ENCODE measurements at regions not wholly inside any gene's neighbourhood (a gene's known extent, or its start where the extent isn't known, plus 50 kb on each side); places are given as distances from the start of the nearest gene placed in this dataset.
"Not testable (repeated sequence)": the region's sequence is repeated elsewhere in the genome, so short reads cannot be mapped to it uniquely, and the experiment has no call there.

GRCh38 chr4:184335520-184335919 lies 117.8 kb upstream of the ENPP6 start:
- in situ Hi-C loops (cut with HindIII; ENCODE audit: low sequenced_read_pairs), result no loop called here

GRCh38 chr4:184333446-184333845 lies 115.8 kb upstream of the ENPP6 start:
- in situ Hi-C loops (cut with HindIII; ENCODE audit: low sequenced_read_pairs); DNase-seq (ENCODE audit: low spot score): not testable (repeated sequence)

More at GRCh38 chr4:184335520-184335919, 117.8 kb upstream of the ENPP6 start:
- DNase-seq (ENCODE audit: low spot score), result no peak

GRCh38 chr4:184331268-184331995 lies 113.8 kb upstream of the ENPP6 start:
- in situ Hi-C loops (cut with HindIII; ENCODE audit: low sequenced_read_pairs), result no loop called here
- no peak for DNase-seq (ENCODE audit: low spot score)

GRCh38 chr4:184330517-184331094 lies 112.9 kb upstream of the ENPP6 start:
- DNase-seq (ENCODE audit: low spot score); in situ Hi-C loops (cut with HindIII; ENCODE audit: low sequenced_read_pairs): not testable (repeated sequence)

- in situ Hi-C loops (cut with HindIII; ENCODE audit: low sequenced_read_pairs), result no loop called here
- DNase-seq (ENCODE audit: low spot score), result peak; percentile 19
These were observed 112.2 kb upstream of the ENPP6 start for GRCh38 chr4:184329659-184330400.

- in situ Hi-C loops (cut with HindIII; ENCODE audit: low sequenced_read_pairs), result no loop called here
These were observed 111.6 kb upstream of the ENPP6 start for GRCh38 chr4:184329235-184329634.

GRCh38 chr4:184328022-184328736 lies 110.5 kb upstream of the ENPP6 start:
- in situ Hi-C loops (cut with HindIII; ENCODE audit: low sequenced_read_pairs), result no loop called here
- DNase-seq (ENCODE audit: low spot score), result no peak

More at GRCh38 chr4:184329235-184329634, 111.6 kb upstream of the ENPP6 start:
- DNase-seq (ENCODE audit: low spot score), result no peak

- in situ Hi-C loops (cut with HindIII; ENCODE audit: low sequenced_read_pairs), result no loop called here
These were observed 107.3 kb upstream of the ENPP6 start for GRCh38 chr4:184324939-184325477.

GRCh38 chr4:184322328-184323025 lies 104.8 kb upstream of the ENPP6 start:
- DNase-seq (ENCODE audit: low spot score), result no peak
- in situ Hi-C loops (cut with HindIII; ENCODE audit: low sequenced_read_pairs), result no loop called here

More at GRCh38 chr4:184324939-184325477, 107.3 kb upstream of the ENPP6 start:
- DNase-seq (ENCODE audit: low spot score), result no peak

- no peak for DNase-seq (ENCODE audit: low spot score)
- in situ Hi-C loops (cut with HindIII; ENCODE audit: low sequenced_read_pairs), result no loop called here
These were observed 103.0 kb upstream of the ENPP6 start for GRCh38 chr4:184320631-184321030.

GRCh38 chr4:184318852-184319251 lies 101.2 kb upstream of the ENPP6 start:
- in situ Hi-C loops (cut with HindIII; ENCODE audit: low sequenced_read_pairs), result no loop called here
- DNase-seq (ENCODE audit: low spot score), result no peak

- in situ Hi-C loops (cut with HindIII; ENCODE audit: low sequenced_read_pairs), result no loop called here
These were observed 99.7 kb upstream of the ENPP6 start for GRCh38 chr4:184317234-184317918.

GRCh38 chr4:184316821-184317220 lies 99.1 kb upstream of the ENPP6 start:
- no peak for DNase-seq (ENCODE audit: low spot score)
- in situ Hi-C loops (cut with HindIII; ENCODE audit: low sequenced_read_pairs), result no loop called here

More at GRCh38 chr4:184317234-184317918, 99.7 kb upstream of the ENPP6 start:
- DNase-seq (ENCODE audit: low spot score), result no peak

GRCh38 chr4:184315675-184316359 lies 98.1 kb upstream of the ENPP6 start:
- in situ Hi-C loops (cut with HindIII; ENCODE audit: low sequenced_read_pairs), result no loop called here
- DNase-seq (ENCODE audit: low spot score), result no peak

GRCh38 chr4:184313702-184314659 lies 96.3 kb upstream of the ENPP6 start:
- DNase-seq (ENCODE audit: low spot score), result no peak
- in situ Hi-C loops (cut with HindIII; ENCODE audit: low sequenced_read_pairs), result no loop called here

GRCh38 chr4:184313058-184313581 lies 95.4 kb upstream of the ENPP6 start:
- in situ Hi-C loops (cut with HindIII; ENCODE audit: low sequenced_read_pairs), result no loop called here
- DNase-seq (ENCODE audit: low spot score), result no peak
